IMR-90 (cell line): ENCODE measurements at regions not wholly inside any gene's neighbourhood (a gene's known extent, or its start where the extent isn't known, plus 50 kb on each side); places are given as distances from the start of the nearest gene placed in this dataset.

ENCODE experiments used
- ATAC-seq: fragments of 200-7000 bp; cut with Tn5 transposase; 2 replicates; pipeline ENCODE4 v1.9.1; 2020; ENCODE audit warnings: low read depth, mild to moderate bottlenecking, moderate library complexity
- BruUV-seq: library from RNA; stranded (reverse); fragments of 400-500 nt; replicated peaks from 2 replicates; lab custom pipeline; 2021; lab: Mats Ljungman, UMichigan
- CTCF ChIA-PET: fragments of 300-600 bp; formaldehyde crosslinking; extraction: SDS; loops from one replicate; lab custom pipeline; 2021; ENCODE audit warnings: antibody characterized with exemption; lab: Yijun Ruan, JAX
- POLR2A ChIA-PET: fragments of 300-600 bp; sonication (Branson Sonifier 250); formaldehyde crosslinking; loops from one replicate; lab custom pipeline; 2022; ENCODE audit warnings: antibody characterized with exemption; ENCODE audit not compliant: unreplicated experiment; lab: Charles Lee
- DNase-seq: peaks from one replicate; pipeline ENCODE4 v3.0.0; 2013
- H2AFZ ChIP-seq: replicated peaks from 2 replicates; pipeline ENCODE3; 2013; ENCODE audit warnings: low read length, mild to moderate bottlenecking; ENCODE audit not compliant: poor library complexity
- H2AK5ac ChIP-seq: 2 replicates; pipeline ENCODE4 v1.6.1; 2013; ENCODE audit warnings: low read depth, low read length, inconsistent platforms
- H2AK9ac ChIP-seq: replicated peaks from 2 replicates; pipeline ENCODE3; 2013; ENCODE audit warnings: mild to moderate bottlenecking, low read depth, low read length, moderate library complexity; ENCODE audit not compliant: poor library complexity
- H2BK120ac ChIP-seq: 2 replicates; pipeline ENCODE4 v1.6.1; 2013; ENCODE audit warnings: low read depth, low read length, inconsistent platforms
- H2BK15ac ChIP-seq: 3 replicates; pipeline ENCODE4 v1.6.1; 2013; ENCODE audit warnings: low read depth, low read length, inconsistent platforms
- H2BK20ac ChIP-seq: 2 replicates; pipeline ENCODE4 v1.6.1; 2013; ENCODE audit warnings: low read depth, mild to moderate bottlenecking, inconsistent platforms, low read length, moderate library complexity
- H2BK5ac ChIP-seq: 2 replicates; pipeline ENCODE4 v1.6.1; 2013; ENCODE audit warnings: mild to moderate bottlenecking, low read depth, low read length, inconsistent platforms; ENCODE audit not compliant: poor library complexity, severe bottlenecking
- H3K14ac ChIP-seq: replicated peaks from 2 replicates; pipeline ENCODE4 v1.6.1; 2013; ENCODE audit warnings: low read depth, low read length, inconsistent platforms
- H3K18ac ChIP-seq: 2 replicates; pipeline ENCODE4 v1.6.1; 2013; ENCODE audit warnings: low read depth, low read length, control low read depth
- H3K23ac ChIP-seq: 2 replicates; pipeline ENCODE4 v1.6.1; 2013; ENCODE audit warnings: low read depth, low read length, inconsistent platforms
- H3K27ac ChIP-seq: 2 replicates; pipeline ENCODE4 v1.5.1; 2013; ENCODE audit warnings: mild to moderate bottlenecking, control low read depth, low read length; ENCODE audit not compliant: insufficient read depth
- H3K27me3 ChIP-seq: 2 replicates; pipeline ENCODE4 v1.6.1; 2013; ENCODE audit warnings: low read length; ENCODE audit not compliant: control insufficient read depth, insufficient read depth
- H3K36me3 ChIP-seq: 2 replicates; pipeline ENCODE4 v1.6.1; 2013; ENCODE audit warnings: low read length, mixed read lengths; ENCODE audit not compliant: control insufficient read depth, insufficient read depth
- H3K4ac ChIP-seq: 2 replicates; pipeline ENCODE4 v1.6.1; 2013; ENCODE audit warnings: low read depth, low read length, inconsistent platforms
- H3K4me1 ChIP-seq: 2 replicates; pipeline ENCODE4 v1.6.1; 2013; ENCODE audit warnings: low read length, mixed read lengths; ENCODE audit not compliant: control insufficient read depth, insufficient read depth
- H3K4me2 ChIP-seq: 2 replicates; pipeline ENCODE4 v1.6.1; 2013; ENCODE audit warnings: low read depth, mild to moderate bottlenecking, control low read depth, low read length, moderate library complexity
- H3K4me3 ChIP-seq: 2 replicates; pipeline ENCODE4 v1.5.1; 2013; ENCODE audit warnings: low read depth, mild to moderate bottlenecking, control low read depth, low read length, moderate library complexity; ENCODE audit not compliant: insufficient read depth
- H3K56ac ChIP-seq: 2 replicates; pipeline ENCODE4 v1.6.1; 2013; ENCODE audit warnings: low read length, inconsistent platforms; ENCODE audit not compliant: insufficient read depth; ENCODE audit errors: extremely low read depth
- H3K79me1 ChIP-seq, 2 experiments: 2 replicates each; pipeline ENCODE4 v1.6.1; 2013; ENCODE audit warnings: low read length in 2 of 2, inconsistent platforms in 1 of 2, low read depth in 1 of 2
- H3K9ac ChIP-seq: 2 replicates; pipeline ENCODE4 v1.6.1; 2013; ENCODE audit warnings: low read depth, low read length, control low read depth
- H3K9me1 ChIP-seq: 2 replicates; pipeline ENCODE4 v1.6.1; 2013; ENCODE audit warnings: low read length, inconsistent platforms; ENCODE audit not compliant: insufficient read depth
- H3K9me3 ChIP-seq: 2 replicates; pipeline ENCODE4 v1.6.1; 2013; ENCODE audit warnings: low read length; ENCODE audit not compliant: control insufficient read depth, insufficient read depth
- H4K20me1 ChIP-seq: 2 replicates; pipeline ENCODE4 v1.6.1; 2013; ENCODE audit warnings: low read length, inconsistent platforms; ENCODE audit not compliant: insufficient read depth
- H4K5ac ChIP-seq: 2 replicates; pipeline ENCODE4 v1.6.1; 2013; ENCODE audit warnings: mild to moderate bottlenecking, low read depth, low read length, control low read depth
- H4K8ac ChIP-seq, 2 experiments: 2 replicates each; pipeline ENCODE4 v1.6.1; 2013; ENCODE audit warnings: low read depth in 2 of 2, low read length in 2 of 2, control low read depth in 1 of 2, inconsistent platforms in 1 of 2
- H4K91ac ChIP-seq: 2 replicates; pipeline ENCODE4 v1.6.1; 2013; ENCODE audit warnings: low read depth, low read length, inconsistent platforms; ENCODE audit not compliant: insufficient read depth
- FOS ChIP-seq: fragments of 150-350 bp; IDR thresholded peaks from 2 replicates; pipeline ENCODE4 v1.6.1; 2016; ENCODE audit warnings: low read depth, low read length
- MAFK ChIP-seq: IDR thresholded peaks from 2 replicates; pipeline ENCODE4 v1.6.1; 2012; ENCODE audit warnings: low read depth, low read length, improper control_type of control experiment
- WGBS, 2 experiments: methylation state at CpG; one replicate each; pipeline versions ENCODE4 v1.1.5 to v1.1.7; 2013; ENCODE audit warnings: missing lambda C conversion rate in 2 of 2; ENCODE audit not compliant: insufficient read length in 1 of 2; ENCODE audit errors: extremely low coverage in 2 of 2; 5-methylcytosine and 5-hydroxymethylcytosine counted together
- dilution Hi-C: fragments of 300-500 bp; cut with HindIII; formaldehyde crosslinking; loops from one replicate; pipeline ENCODE4 v1.14.3; 2018; ENCODE audit warnings: low sequenced_read_pairs; ENCODE audit not compliant: unreplicated experiment
- in situ Hi-C: fragments of 300-500 bp; cut with MboI; formaldehyde crosslinking; loops from 3 replicates; pipeline ENCODE4 v1.14.3; 2019; ENCODE audit warnings: low sequenced_read_pairs, inconsistent platforms, mixed read lengths
- intact Hi-C: fragments of 100-400 bp; cut with micrococcal nuclease; formaldehyde crosslinking; loops from 2 replicates; pipeline ENCODE4 v1.10.0; 2022

- no peak overlapping the region for H2BK120ac ChIP-seq
- H3K23ac ChIP-seq = no peak overlapping the region
- no peak overlapping the region for H2AK5ac ChIP-seq
- no peaks in the 10 kb centered on the region for H4K20me1 ChIP-seq
- H3K9ac ChIP-seq = no peak overlapping the region
- in situ Hi-C loops = no loop called here
- ATAC-seq (peak; percentile 73), DNase-seq (peak; percentile 2)
- H2BK5ac ChIP-seq = no peak overlapping the region
- no peak overlapping the region for H3K4me3 ChIP-seq
- no peaks in the 10 kb centered on the region for H3K36me3 ChIP-seq
- no peak overlapping the region for H2AK9ac ChIP-seq
- ChIA-PET CTCF (no interaction called here), POLR2A (no interaction called here)
- dilution Hi-C loops = no loop called here
- no CpG with 5 or more reads among the region's 3 CpGs for WGBS, 2 experiments
- no peak overlapping the region for H3K56ac ChIP-seq
- H2AFZ ChIP-seq = no peak overlapping the region
- no peak overlapping the region for H2BK15ac ChIP-seq
- no peak overlapping the region for H3K4ac ChIP-seq
- no peak overlapping the region for H4K5ac ChIP-seq
- no peak overlapping the region for H3K4me2 ChIP-seq
- no TSS peak for BruUV-seq
- no peak overlapping the region for H4K91ac ChIP-seq
- no peaks in the 10 kb centered on the region for H3K27me3 ChIP-seq
- no peak overlapping the region for H3K18ac ChIP-seq
- TF ChIP-seq FOS (no peak), MAFK (no peak)
- H3K27ac ChIP-seq = no peak overlapping the region
- intact Hi-C loops = no loop called here
- H2BK20ac ChIP-seq = no peak overlapping the region
- H3K9me3 ChIP-seq = no peaks in the 10 kb centered on the region
- no peaks in the 10 kb centered on the region for H3K4me1 ChIP-seq
- no peaks in the 10 kb centered on the region for H3K9me1 ChIP-seq
- no peaks in the 10 kb centered on the region for H3K79me1 ChIP-seq
- no peak overlapping the region for H3K14ac ChIP-seq
- no peak overlapping the region for H4K8ac ChIP-seq
These were observed 338.9 kb upstream of the GBE1 start for GRCh38 chr3:82100378-82100777.
